Cardiac muscle cell (in vitro differentiated cells and primary cell): ENCODE measurements at regions not wholly inside any gene's neighbourhood (a gene's known extent, or its start where the extent isn't known, plus 50 kb on each side); places are given as distances from the start of the nearest gene placed in this dataset.
A peak's percentile ranks its signal among the peaks of the same experiment; 100 is the strongest.

Experiments
- DNase-seq, 2 donors: peaks; one replicate each; pipeline versions ENCODE4 v3.0.0 to v3.0.0-alpha.2; 2010 to 2017; ENCODE audit warnings: low read depth in 1 of 2, low spot score in 1 of 2
- H3K27ac ChIP-seq: fragments of 200-600 bp; sonication (generic); 2 replicates; pipeline ENCODE4 v1.5.1; 2016
- H3K27me3 ChIP-seq: fragments of 200-600 bp; sonication (generic); 2 replicates; pipeline ENCODE4 v1.6.0; 2016; ENCODE audit warnings: control low read depth
- H3K36me3 ChIP-seq: fragments of 200-600 bp; sonication (generic); 2 replicates; pipeline ENCODE4 v1.5.1; 2016; ENCODE audit warnings: control low read depth
- H3K4me1 ChIP-seq: fragments of 200-600 bp; sonication (generic); 2 replicates; pipeline ENCODE4 v1.8.1; 2017; ENCODE audit warnings: low read depth, mild to moderate bottlenecking, mixed run types
- H3K4me3 ChIP-seq: fragments of 200-600 bp; sonication (generic); 2 replicates; pipeline ENCODE4 v1.5.1; 2016; ENCODE audit warnings: mild to moderate bottlenecking
- H3K9me3 ChIP-seq: fragments of 200-600 bp; sonication (generic); 2 replicates; pipeline ENCODE4 v1.5.1; 2017; ENCODE audit warnings: low read depth, mild to moderate bottlenecking, control low read depth
- TF ChIP-seq, protein P1 (sequence below): IDR thresholded peaks from 2 replicates; pipeline ENCODE4 v1.5.1; 2012; ENCODE audit warnings: low read depth, mild to moderate bottlenecking, low read length

DNA sequence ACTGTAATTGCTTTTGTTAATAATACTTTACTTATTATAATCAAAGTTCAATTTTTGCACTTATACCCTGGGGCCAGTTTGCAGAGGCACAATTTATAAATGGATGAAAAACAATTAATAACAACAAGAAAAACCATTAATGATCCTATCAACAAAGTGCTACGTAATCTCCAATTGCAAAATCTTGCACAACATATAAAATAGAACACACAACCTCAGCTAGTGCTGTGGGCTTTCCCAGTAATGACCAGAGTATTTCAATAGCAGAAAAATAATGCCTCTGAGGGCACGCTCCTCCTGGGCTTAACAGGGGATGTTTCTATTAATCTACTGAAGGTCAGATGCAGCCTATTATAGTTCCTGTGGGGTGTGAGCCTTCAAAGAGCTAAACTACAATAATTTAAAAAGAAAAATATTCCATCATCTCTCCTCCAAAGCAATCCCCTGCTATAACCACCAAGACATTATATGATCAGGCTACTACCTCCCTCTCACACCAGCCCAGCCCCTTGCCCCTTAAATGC lies 508.5 kb upstream of the SLIT2 start:
- Histone ChIP-seq H3K4me1 (peaks cover 7% of the 10 kb centered on the region), H3K4me3 (no peak overlapping the region), H3K36me3 (no peaks in the 10 kb centered on the region), H3K9me3 (no peaks in the 10 kb centered on the region), H3K27me3 (no peaks in the 10 kb centered on the region), H3K27ac (no peak overlapping the region)
- TF ChIP-seq, protein P1, sequence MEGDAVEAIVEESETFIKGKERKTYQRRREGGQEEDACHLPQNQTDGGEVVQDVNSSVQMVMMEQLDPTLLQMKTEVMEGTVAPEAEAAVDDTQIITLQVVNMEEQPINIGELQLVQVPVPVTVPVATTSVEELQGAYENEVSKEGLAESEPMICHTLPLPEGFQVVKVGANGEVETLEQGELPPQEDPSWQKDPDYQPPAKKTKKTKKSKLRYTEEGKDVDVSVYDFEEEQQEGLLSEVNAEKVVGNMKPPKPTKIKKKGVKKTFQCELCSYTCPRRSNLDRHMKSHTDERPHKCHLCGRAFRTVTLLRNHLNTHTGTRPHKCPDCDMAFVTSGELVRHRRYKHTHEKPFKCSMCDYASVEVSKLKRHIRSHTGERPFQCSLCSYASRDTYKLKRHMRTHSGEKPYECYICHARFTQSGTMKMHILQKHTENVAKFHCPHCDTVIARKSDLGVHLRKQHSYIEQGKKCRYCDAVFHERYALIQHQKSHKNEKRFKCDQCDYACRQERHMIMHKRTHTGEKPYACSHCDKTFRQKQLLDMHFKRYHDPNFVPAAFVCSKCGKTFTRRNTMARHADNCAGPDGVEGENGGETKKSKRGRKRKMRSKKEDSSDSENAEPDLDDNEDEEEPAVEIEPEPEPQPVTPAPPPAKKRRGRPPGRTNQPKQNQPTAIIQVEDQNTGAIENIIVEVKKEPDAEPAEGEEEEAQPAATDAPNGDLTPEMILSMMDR: no peak
- DNase-seq: peak in 1 of 2 donors; percentile 45

DNA sequence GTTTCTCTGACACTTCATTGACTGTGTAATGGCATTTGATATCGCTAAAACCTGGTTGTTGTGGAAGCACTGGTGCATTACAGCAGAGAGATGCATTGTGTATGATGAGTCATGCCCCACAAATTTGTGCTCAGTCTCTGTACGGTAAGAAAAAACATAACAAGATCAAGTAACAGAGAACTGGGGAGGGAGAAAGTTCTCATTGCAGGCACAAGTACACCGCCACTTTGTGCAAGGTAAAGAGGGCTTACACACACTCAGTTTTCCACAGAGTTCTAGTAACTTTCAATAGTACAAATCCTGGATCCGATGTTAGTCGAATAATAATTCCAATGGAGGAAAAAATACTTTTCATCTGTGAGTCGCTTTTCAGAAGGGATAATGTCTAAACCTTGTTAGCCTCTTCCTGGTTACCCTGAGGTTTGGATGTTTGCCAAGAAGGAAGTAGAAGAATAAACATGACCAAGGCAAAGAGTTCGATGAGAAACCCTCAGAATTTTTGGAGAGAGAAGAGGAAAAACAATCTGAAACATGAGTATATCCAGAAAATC lies 512.5 kb upstream of the SLIT2 start:
- no peaks in the 10 kb centered on the region for H3K9me3 ChIP-seq
- no peaks in the 10 kb centered on the region for H3K36me3 ChIP-seq
- no peak overlapping the region for H3K4me3 ChIP-seq
- H3K27ac ChIP-seq: no peak overlapping the region
- DNase-seq: peak in 1 of 2 donors; percentile 92
- no peaks in the 10 kb centered on the region for H3K27me3 ChIP-seq
- TF ChIP-seq, protein P1: no peak
- H3K4me1 ChIP-seq: peaks cover 7% of the 10 kb centered on the region

DNA sequence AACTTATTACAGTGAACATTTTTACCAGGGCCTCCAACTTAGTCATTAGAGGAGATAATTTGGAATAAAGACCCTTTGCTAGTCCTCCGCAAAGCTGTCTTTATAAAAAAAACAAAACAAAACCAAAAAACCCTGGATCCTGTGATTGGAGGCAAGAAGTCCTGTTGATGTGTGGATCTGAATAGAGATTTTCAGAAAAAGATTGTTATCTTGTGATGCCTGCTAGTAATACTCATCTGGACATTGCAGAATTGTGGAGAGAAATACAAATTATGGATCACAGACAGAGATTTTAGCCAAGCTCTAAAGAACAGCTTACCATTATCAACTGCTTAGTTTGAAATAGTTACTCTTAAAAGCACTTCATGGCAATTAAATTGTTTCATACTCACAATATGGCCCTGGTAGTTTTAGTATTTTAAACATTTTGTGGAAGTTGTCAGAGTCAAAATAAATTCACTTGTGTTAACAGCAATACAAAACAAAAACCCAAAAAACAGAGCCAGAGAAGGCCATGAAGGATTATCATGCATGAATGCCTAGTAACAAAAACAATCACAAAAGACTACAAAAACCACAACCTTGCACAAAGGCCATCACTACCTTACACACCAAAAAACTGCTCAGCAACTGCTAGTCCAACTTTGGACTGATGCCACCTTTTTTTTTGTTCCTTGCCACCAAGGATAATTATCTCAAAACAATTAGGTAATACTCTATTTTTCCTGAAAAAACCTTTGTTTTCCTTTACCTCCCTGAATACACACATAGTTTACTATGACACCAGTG lies 514.5 kb upstream of the SLIT2 start:
- Histone ChIP-seq H3K4me3 (no peak overlapping the region), H3K27ac (no peak overlapping the region), H3K9me3 (no peaks in the 10 kb centered on the region), H3K27me3 (no peaks in the 10 kb centered on the region), H3K36me3 (no peaks in the 10 kb centered on the region), H3K4me1 (peaks cover 4% of the 10 kb centered on the region)
- DNase-seq: peak in 1 of 2 donors; percentile 27
- TF ChIP-seq, protein P1: no peak

DNA sequence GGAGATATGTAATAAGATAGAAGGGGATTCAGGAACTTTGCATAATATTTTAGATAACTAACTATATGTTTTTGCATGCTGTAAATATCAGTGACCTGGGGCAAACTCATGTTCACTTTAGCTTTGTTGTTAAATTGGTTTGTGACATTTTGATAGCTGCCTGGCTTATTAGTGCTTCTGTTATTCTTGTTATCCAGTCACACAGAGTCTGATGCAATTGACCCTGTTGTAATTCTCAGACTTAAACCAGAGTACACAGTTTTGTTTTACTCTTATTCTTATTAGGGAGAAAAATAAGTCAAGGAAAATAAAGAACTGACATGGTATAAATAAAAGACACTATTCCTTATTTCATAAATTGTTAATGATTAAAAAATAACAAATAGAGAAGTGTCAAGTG lies 516.7 kb upstream of the SLIT2 start:
- Histone ChIP-seq H3K4me1 (no peaks in the 10 kb centered on the region), H3K27ac (no peak overlapping the region), H3K27me3 (no peaks in the 10 kb centered on the region), H3K9me3 (no peaks in the 10 kb centered on the region), H3K4me3 (no peak overlapping the region), H3K36me3 (no peaks in the 10 kb centered on the region)
- peak in 1 of 2 donors; percentile 66 for DNase-seq
- TF ChIP-seq, protein P1: no peak

DNA sequence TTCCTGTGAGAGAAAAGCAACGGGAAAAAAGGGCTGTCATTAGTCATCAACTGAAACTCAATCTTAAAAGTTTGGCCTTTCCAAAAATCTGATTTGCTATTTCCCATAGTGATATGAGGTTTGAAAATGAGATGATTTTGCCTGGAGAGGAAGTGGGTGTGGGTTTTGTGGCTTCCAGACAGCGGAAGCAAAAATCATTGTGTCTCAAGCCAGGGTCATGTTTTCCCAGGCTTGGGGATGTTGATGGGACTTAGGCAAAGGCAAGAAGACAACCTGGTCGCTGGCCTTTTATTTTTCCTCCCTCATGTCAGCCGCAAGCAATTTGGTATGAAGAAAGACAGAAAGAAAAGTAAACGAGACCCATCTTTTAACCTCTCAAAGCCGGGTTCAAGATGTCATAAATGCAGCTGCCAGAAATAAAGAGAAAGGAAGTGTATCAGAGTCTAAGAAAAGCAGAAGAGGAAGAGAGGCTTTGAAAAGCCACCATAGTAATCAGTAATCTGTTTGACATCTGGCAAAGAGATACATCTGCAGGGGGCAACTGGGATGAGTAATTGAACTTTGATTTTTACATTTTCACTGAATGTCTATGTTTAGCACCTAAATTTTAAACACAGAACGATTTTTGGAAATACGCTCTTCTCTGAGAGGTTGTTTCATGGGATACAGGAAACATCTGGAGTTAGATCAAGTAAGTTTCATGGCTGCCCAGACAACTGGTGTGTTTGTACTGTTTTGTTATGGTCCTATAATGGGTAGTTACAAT lies 521.6 kb upstream of the SLIT2 start:
- no peaks in the 10 kb centered on the region for H3K9me3 ChIP-seq
- H3K27ac ChIP-seq: no peak overlapping the region
- H3K36me3 ChIP-seq: no peaks in the 10 kb centered on the region
- TF ChIP-seq, protein P1: no peak
- H3K4me1 ChIP-seq: no peaks in the 10 kb centered on the region
- DNase-seq: peak in 1 of 2 donors; percentile 70
- H3K27me3 ChIP-seq: no peaks in the 10 kb centered on the region
- H3K4me3 ChIP-seq: no peak overlapping the region
